ENCODE measurements at regions not wholly inside any gene's neighbourhood (a gene's known extent, or its start where the extent isn't known, plus 50 kb on each side); places are given as distances from the start of the nearest gene placed in this dataset.

- no peak for TF ChIP-seq CTCF (IDR thresholded peaks at IDR 0.05; ENCODE audit: low read depth, low read length)
- TF ChIP-seq MYC (IDR thresholded peaks at IDR 0.05; ENCODE audit: low read depth, low read length) = no peak
- no peak for TF ChIP-seq POLR2A (IDR thresholded peaks at IDR 0.05; ENCODE audit: extremely low read depth, insufficient read length)
- TF ChIP-seq MAX (IDR thresholded peaks at IDR 0.05; ENCODE audit: low read depth, low read length) = no peak
These were observed 77.6 kb downstream of the MATN1 start for GRCh38 chr1:30645807-30646206.

Data from NB4 (cell line).